Duodenal mucosa (tissue), 2 donors: ENCODE measurements at regions not wholly inside any gene's neighbourhood (a gene's known extent, or its start where the extent isn't known, plus 50 kb on each side); places are given as distances from the start of the nearest gene placed in this dataset.

Source experiments
- H3K27ac ChIP-seq: one replicate; pipeline ENCODE4 v1.7.0; 2013; ENCODE audit warnings: low read depth, low read length
- H3K27me3 ChIP-seq, 2 donors: one replicate each; pipeline ENCODE4 v1.7.0; 2013; ENCODE audit warnings: low read length in 2 of 2, control low read depth in 1 of 2; ENCODE audit not compliant: insufficient read depth in 2 of 2, control insufficient read depth in 1 of 2
- H3K36me3 ChIP-seq, 2 donors: one replicate each; pipeline ENCODE4 v1.7.0; 2013; ENCODE audit warnings: low read length in 2 of 2, control low read depth in 1 of 2; ENCODE audit not compliant: insufficient read depth in 2 of 2, control insufficient read depth in 1 of 2
- H3K4me1 ChIP-seq, 2 donors: one replicate each; pipeline ENCODE4 v1.7.0; 2013; ENCODE audit warnings: low read length in 2 of 2, control low read depth in 1 of 2; ENCODE audit not compliant: insufficient read depth in 2 of 2, control insufficient read depth in 1 of 2
- H3K4me3 ChIP-seq, 2 donors: one replicate each; pipeline ENCODE4 v1.7.0; 2013; ENCODE audit warnings: low read length in 2 of 2, low read depth in 1 of 2
- H3K9ac ChIP-seq, 2 donors: one replicate each; pipeline ENCODE4 v1.7.0; 2013; ENCODE audit warnings: low read length in 2 of 2, low read depth in 1 of 2
- H3K9me3 ChIP-seq, 2 donors: one replicate each; pipeline ENCODE4 v1.7.0; 2013; ENCODE audit warnings: low read length in 2 of 2, control low read depth in 1 of 2; ENCODE audit not compliant: control insufficient read depth in 1 of 2

DNA sequence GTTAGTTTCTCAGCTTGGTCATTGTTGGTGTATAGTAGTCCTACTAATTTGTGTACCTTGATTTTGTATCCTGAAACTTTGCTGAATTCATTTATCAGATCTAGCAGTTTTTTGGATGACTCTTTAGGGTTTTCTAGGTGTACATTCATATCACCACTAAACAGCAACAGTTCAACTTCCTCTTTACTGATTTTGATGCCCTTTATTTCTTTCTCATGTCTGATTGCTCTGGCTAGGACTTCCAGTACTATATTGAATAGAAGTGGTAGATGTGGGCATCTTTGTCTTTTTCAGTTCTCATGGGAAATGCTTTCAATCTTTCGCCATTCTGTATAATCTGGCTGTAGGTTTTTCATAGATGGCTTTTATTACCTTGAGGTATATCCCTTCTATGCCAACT lies 61.3 kb upstream of the HEY2 start:
- Histone ChIP-seq H3K27ac (no peak overlapping the region), H3K27me3 (no peaks in the 10 kb centered on the region), H3K4me3 (no peak overlapping the region), H3K9me3 (no peaks in the 10 kb centered on the region), H3K36me3 (no peaks in the 10 kb centered on the region), H3K9ac (no peak overlapping the region), H3K4me1 (no peaks in the 10 kb centered on the region)

DNA sequence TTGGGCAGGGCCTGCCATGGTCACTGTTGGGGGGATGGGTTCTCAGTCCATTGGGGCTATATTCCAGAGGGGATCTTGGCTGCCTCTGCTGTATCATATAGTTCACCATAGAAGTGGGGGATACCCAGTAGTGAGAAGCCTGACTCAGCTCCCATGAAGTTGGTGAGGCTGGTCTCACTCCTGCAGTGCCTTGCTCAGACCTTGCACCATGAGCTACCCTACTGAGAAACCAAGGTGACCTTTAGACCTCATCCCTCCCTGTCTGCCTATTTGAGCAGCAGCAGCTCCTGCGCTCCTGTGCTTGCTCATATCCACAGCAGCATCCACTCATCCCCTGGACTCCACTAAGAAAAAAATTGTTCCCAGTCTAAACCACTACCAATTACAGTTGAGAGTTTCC lies 56.0 kb upstream of the HEY2 start:
- Histone ChIP-seq H3K36me3 (no peaks in the 10 kb centered on the region), H3K9ac (no peak overlapping the region), H3K27me3 (no peaks in the 10 kb centered on the region), H3K9me3 (no peaks in the 10 kb centered on the region), H3K4me1 (no peaks in the 10 kb centered on the region), H3K4me3 (no peak overlapping the region), H3K27ac (no peak overlapping the region)

DNA sequence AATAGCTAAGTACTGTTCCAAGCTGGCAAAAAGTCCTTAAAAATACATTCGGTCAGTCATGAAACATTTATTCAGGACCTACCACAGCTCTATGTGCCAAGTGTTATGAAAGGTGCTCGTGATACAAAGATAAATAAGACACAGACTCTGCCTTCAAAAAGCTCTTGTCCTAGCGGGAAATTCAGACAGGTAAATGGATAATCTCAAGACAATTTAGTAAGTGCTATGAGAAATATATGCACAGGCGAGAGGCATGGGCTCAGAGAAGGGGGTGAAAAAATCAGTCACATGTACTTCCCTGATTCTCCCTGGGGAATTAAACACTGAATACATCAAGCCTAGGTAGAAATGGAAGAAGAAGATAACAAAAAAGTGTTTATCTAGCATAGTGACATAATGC lies 49.8 kb upstream of the HEY2 start:
- no peak overlapping the region for H3K27ac ChIP-seq
- no peaks in the 10 kb centered on the region for H3K36me3 ChIP-seq
- no peak overlapping the region for H3K4me3 ChIP-seq
- no peaks in the 10 kb centered on the region for H3K4me1 ChIP-seq
- no peaks in the 10 kb centered on the region for H3K27me3 ChIP-seq
- H3K9me3 ChIP-seq = no peaks in the 10 kb centered on the region
- no peak overlapping the region for H3K9ac ChIP-seq
